GM19397 (cell line): ENCODE measurements at regions not wholly inside any gene's neighbourhood (a gene's known extent, or its start where the extent isn't known, plus 50 kb on each side); places are given as distances from the start of the nearest gene placed in this dataset.
"Not testable (repeated sequence)": the region's sequence is repeated elsewhere in the genome, so short reads cannot be mapped to it uniquely, and the experiment has no call there.

Experiments
- ATAC-seq: cut with Tn5 transposase; IDR thresholded peaks from one replicate; pipeline ENCODE4 v1.9.1; 2021; ENCODE audit warnings: mild to moderate bottlenecking, moderate library complexity; ENCODE audit not compliant: unreplicated experiment

- no peak for ATAC-seq
These were observed 50.2 kb upstream of the HIVEP1 start for GRCh38 chr6:11961923-11962322.

- ATAC-seq = no peak
These were observed 51.0 kb upstream of the HIVEP1 start for GRCh38 chr6:11960909-11961779.

- no peak for ATAC-seq
These were observed 55.3 kb upstream of the HIVEP1 start for GRCh38 chr6:11956781-11957180.

GRCh38 chr6:11953641-11954040, 58.5 kb upstream of the HIVEP1 start:
- ATAC-seq = no peak

GRCh38 chr6:11952316-11952715, 59.8 kb upstream of the HIVEP1 start:
- ATAC-seq = no peak

GRCh38 chr6:11951868-11952267, 60.2 kb upstream of the HIVEP1 start:
- no peak for ATAC-seq

GRCh38 chr6:11950109-11950508, 62.0 kb upstream of the HIVEP1 start:
- no peak for ATAC-seq

GRCh38 chr6:11947575-11947974, 64.5 kb upstream of the HIVEP1 start:
- ATAC-seq = no peak

GRCh38 chr6:11947063-11947462, 65.0 kb upstream of the HIVEP1 start:
- no peak for ATAC-seq

GRCh38 chr6:11944111-11944510, 68.0 kb upstream of the HIVEP1 start:
- ATAC-seq = no peak

GRCh38 chr6:11943060-11943459, 69.1 kb upstream of the HIVEP1 start:
- no peak for ATAC-seq

GRCh38 chr6:11942185-11942864, 69.8 kb upstream of the HIVEP1 start:
- no peak for ATAC-seq

- not testable (repeated sequence) for ATAC-seq
These were observed 71.5 kb upstream of the HIVEP1 start for GRCh38 chr6:11940532-11941166.

GRCh38 chr6:11938285-11938890, 73.7 kb upstream of the HIVEP1 start:
- no peak for ATAC-seq

GRCh38 chr6:11934638-11935037, 77.5 kb upstream of the HIVEP1 start:
- ATAC-seq = no peak

GRCh38 chr6:11932892-11933291, 79.2 kb upstream of the HIVEP1 start:
- ATAC-seq = not testable (repeated sequence)

- ATAC-seq = no peak
These were observed 80.6 kb upstream of the HIVEP1 start for GRCh38 chr6:11931296-11932035.

GRCh38 chr6:11930834-11931233, 81.3 kb upstream of the HIVEP1 start:
- not testable (repeated sequence) for ATAC-seq

GRCh38 chr6:11930240-11930639, 81.9 kb upstream of the HIVEP1 start:
- no peak for ATAC-seq

- no peak for ATAC-seq
These were observed 82.8 kb upstream of the HIVEP1 start for GRCh38 chr6:11929241-11929835.
